GM23338 (cell line): ENCODE measurements at regions not wholly inside any gene's neighbourhood (a gene's known extent, or its start where the extent isn't known, plus 50 kb on each side); places are given as distances from the start of the nearest gene placed in this dataset.

Experiments used
- ATAC-seq: fragments of 200-7000 bp; cut with Tn5 transposase; 3 replicates; pipeline ENCODE4 v1.9.1; 2020
- DNase-seq: peaks from one replicate; pipeline ENCODE4 v3.0.0-alpha.2; 2015; ENCODE audit warnings: low spot score
- H2AFZ ChIP-seq: fragments of 200-600 bp; sonication (generic); 2 replicates; pipeline ENCODE4 v1.8.0; 2016; ENCODE audit warnings: antibody characterized with exemption, mild to moderate bottlenecking, moderate library complexity
- H3F3A ChIP-seq: fragments of 200-600 bp; sonication (generic); replicated peaks from 2 replicates; pipeline ENCODE4 v1.8.0; 2017; ENCODE audit warnings: antibody characterized with exemption, mixed run types, low read depth
- H3K27ac ChIP-seq: fragments of 200-600 bp; sonication (generic); 2 replicates; pipeline ENCODE4 v1.6.1; 2016; ENCODE audit warnings: low read depth
- H3K27me3 ChIP-seq: fragments of 200-600 bp; sonication (generic); 2 replicates; pipeline ENCODE4 v1.8.0; 2016; ENCODE audit warnings: mild to moderate bottlenecking, mixed run types, moderate library complexity; ENCODE audit not compliant: insufficient read depth
- H3K36me3 ChIP-seq: fragments of 200-600 bp; sonication (generic); 2 replicates; pipeline ENCODE4 v1.8.0; 2016; ENCODE audit warnings: mild to moderate bottlenecking; ENCODE audit not compliant: insufficient read depth
- H3K4me1 ChIP-seq: fragments of 200-600 bp; sonication (generic); 2 replicates; pipeline ENCODE4 v1.8.0; 2016; ENCODE audit warnings: mild to moderate bottlenecking, moderate library complexity; ENCODE audit not compliant: insufficient read depth
- H3K4me2 ChIP-seq: fragments of 200-600 bp; sonication (generic); 2 replicates; pipeline ENCODE4 v1.7.1; 2017; ENCODE audit warnings: mixed run types
- H3K4me3 ChIP-seq: fragments of 200-600 bp; sonication (generic); 2 replicates; pipeline ENCODE4 v1.6.1; 2016; ENCODE audit warnings: mixed run types
- H3K79me2 ChIP-seq: fragments of 200-600 bp; sonication (generic); replicated peaks from 2 replicates; pipeline ENCODE4 v1.8.0; 2017; ENCODE audit warnings: mild to moderate bottlenecking; ENCODE audit not compliant: insufficient read depth
- H3K9me2 ChIP-seq: fragments of 200-600 bp; sonication (generic); 2 replicates; pipeline ENCODE4 v1.8.0; 2017; ENCODE audit not compliant: insufficient read depth
- H4K20me1 ChIP-seq: fragments of 200-600 bp; sonication (generic); replicated peaks from 2 replicates; pipeline ENCODE4 v1.8.0; 2017; ENCODE audit warnings: mild to moderate bottlenecking; ENCODE audit not compliant: insufficient read depth
- H3K27ac Mint-ChIP-seq: 2 replicates; pipeline ENCODE4 v1.8.0; 2020; ENCODE audit warnings: inconsistent platforms, mild to moderate bottlenecking, moderate library complexity, mixed read lengths
- H3K27me3 Mint-ChIP-seq: 3 replicates; pipeline ENCODE4 v1.8.0; 2022; ENCODE audit warnings: low read depth, mild to moderate bottlenecking, moderate library complexity, mixed read lengths, inconsistent platforms; ENCODE audit not compliant: insufficient read depth, poor library complexity
- H3K36me3 Mint-ChIP-seq: 3 replicates; pipeline ENCODE4 v1.8.0; 2021; ENCODE audit warnings: low read depth, mild to moderate bottlenecking, inconsistent platforms, moderate library complexity, mixed read lengths
- H3K4me1 Mint-ChIP-seq: 3 replicates; pipeline ENCODE4 v1.8.0; 2020; ENCODE audit warnings: mild to moderate bottlenecking, inconsistent platforms, mixed read lengths
- H3K4me3 Mint-ChIP-seq: 3 replicates; pipeline ENCODE4 v1.8.0; 2021; ENCODE audit warnings: moderate library complexity, mild to moderate bottlenecking, inconsistent platforms, mixed read lengths
- H3K9me3 Mint-ChIP-seq: 3 replicates; pipeline ENCODE4 v1.8.0; 2020; ENCODE audit warnings: moderate library complexity, mild to moderate bottlenecking, inconsistent platforms, mixed read lengths
- ZNF331 ChIP-seq: fragments of 250-450 bp; sonication (Bioruptor Pico); IDR thresholded peaks from 2 replicates; pipeline ENCODE4 v1.5.0; 2020; ENCODE audit warnings: low read depth, mild to moderate bottlenecking, moderate library complexity
- TF ChIP-seq, protein P1 (sequence below): IDR thresholded peaks from one replicate; pipeline ENCODE4 v1.6.1; 2018; ENCODE audit warnings: antibody characterized with exemption; ENCODE audit not compliant: unreplicated experiment
- TF ChIP-seq, protein P2 (sequence below), 2 experiments: fragments of 200-600 bp in 1 of 2; sonication (generic) in 1 of 2; conservative IDR thresholded peaks; 2 replicates each; pipeline versions ENCODE4 v1.5.1 to v1.6.1; 2016 to 2017; ENCODE audit warnings: antibody characterized with exemption in 2 of 2, low read depth in 2 of 2, mild to moderate bottlenecking in 2 of 2, moderate library complexity in 1 of 2
- TF ChIP-seq, protein P3 (sequence below): fragments of 250-450 bp; sonication (Bioruptor Pico); IDR thresholded peaks from 2 replicates; pipeline ENCODE4 v1.5.0; 2020; ENCODE audit warnings: mild to moderate bottlenecking, moderate library complexity

DNA sequence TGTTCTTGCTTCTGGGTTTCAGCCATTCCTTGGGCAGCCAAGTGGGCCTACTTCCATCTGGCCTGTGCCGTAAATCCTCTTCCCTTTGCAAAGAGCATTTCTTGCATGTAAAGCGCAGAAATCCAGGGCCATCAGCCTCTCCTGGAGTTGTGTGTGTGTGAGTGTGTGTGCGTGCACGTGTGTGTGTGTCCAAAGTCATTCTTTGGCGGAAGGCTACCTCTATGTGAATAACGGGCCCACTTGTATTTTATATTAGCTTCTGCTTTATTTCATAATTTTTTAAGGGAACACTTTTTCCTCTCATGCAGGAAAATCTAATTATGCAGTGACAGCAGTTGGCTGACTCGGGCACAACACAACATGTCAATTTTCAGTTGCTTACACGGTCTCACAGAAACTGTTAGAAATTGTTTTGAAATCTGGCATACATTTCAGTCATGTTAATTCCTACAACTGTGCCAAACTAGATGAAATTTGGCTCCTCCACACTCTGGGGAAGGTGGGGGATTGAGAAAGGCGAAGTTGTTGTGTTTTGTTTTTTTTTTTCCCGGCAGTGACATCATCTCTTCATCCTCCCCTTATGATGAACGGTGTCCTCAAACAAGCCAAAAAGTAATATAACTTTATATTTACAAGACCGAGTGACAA, 223.7 kb upstream of the TSHZ2 start (continued):
- TF ChIP-seq, protein P1, sequence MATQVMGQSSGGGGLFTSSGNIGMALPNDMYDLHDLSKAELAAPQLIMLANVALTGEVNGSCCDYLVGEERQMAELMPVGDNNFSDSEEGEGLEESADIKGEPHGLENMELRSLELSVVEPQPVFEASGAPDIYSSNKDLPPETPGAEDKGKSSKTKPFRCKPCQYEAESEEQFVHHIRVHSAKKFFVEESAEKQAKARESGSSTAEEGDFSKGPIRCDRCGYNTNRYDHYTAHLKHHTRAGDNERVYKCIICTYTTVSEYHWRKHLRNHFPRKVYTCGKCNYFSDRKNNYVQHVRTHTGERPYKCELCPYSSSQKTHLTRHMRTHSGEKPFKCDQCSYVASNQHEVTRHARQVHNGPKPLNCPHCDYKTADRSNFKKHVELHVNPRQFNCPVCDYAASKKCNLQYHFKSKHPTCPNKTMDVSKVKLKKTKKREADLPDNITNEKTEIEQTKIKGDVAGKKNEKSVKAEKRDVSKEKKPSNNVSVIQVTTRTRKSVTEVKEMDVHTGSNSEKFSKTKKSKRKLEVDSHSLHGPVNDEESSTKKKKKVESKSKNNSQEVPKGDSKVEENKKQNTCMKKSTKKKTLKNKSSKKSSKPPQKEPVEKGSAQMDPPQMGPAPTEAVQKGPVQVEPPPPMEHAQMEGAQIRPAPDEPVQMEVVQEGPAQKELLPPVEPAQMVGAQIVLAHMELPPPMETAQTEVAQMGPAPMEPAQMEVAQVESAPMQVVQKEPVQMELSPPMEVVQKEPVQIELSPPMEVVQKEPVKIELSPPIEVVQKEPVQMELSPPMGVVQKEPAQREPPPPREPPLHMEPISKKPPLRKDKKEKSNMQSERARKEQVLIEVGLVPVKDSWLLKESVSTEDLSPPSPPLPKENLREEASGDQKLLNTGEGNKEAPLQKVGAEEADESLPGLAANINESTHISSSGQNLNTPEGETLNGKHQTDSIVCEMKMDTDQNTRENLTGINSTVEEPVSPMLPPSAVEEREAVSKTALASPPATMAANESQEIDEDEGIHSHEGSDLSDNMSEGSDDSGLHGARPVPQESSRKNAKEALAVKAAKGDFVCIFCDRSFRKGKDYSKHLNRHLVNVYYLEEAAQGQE, result no peak
- no peak for TF ChIP-seq ZNF331 (CRISPR knock-in tag)

DNA sequence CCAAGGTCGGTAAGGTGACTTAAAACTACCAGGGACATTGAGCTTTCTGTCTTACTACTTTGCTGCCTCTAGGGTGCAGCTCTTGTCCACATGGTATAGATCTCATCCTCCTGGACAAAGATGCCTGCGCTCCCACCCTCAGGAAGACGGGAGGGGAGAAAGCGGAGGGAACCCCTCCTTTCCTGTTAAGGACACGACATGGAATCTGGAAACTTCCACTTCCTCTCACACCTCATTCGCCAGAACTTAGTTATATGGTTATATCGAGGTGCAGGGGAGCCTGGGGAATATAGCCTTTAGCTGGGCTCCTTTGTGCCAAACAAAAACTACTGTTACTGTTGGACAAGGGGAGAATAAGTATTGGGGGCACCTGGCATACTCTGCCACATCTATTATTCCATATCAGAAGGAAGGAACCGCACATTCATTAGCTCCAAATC, 224.3 kb upstream of the TSHZ2 start:
- no peak overlapping the region for H3K4me2 ChIP-seq
- H3K27ac Mint-ChIP-seq, result no peak overlapping the region
- peaks cover 2% of the 10 kb centered on the region for H3K27me3 Mint-ChIP-seq
- no peak overlapping the region for H3K27ac ChIP-seq
- H3K4me1 ChIP-seq, result 0 out of 2 replicates have a peak, but pooled peaks cover 6% of the 10 kb centered on the region
- H3K4me3 ChIP-seq, result no peak overlapping the region
- H3K9me2 ChIP-seq, result no peaks in the 10 kb centered on the region
- DNase-seq (peak; percentile 75), ATAC-seq (peak; percentile 89)
- no peaks in the 10 kb centered on the region for H3K36me3 Mint-ChIP-seq
- H4K20me1 ChIP-seq, result no peaks in the 10 kb centered on the region
- no peaks in the 10 kb centered on the region for H3K79me2 ChIP-seq
- TF ChIP-seq, protein P2, sequence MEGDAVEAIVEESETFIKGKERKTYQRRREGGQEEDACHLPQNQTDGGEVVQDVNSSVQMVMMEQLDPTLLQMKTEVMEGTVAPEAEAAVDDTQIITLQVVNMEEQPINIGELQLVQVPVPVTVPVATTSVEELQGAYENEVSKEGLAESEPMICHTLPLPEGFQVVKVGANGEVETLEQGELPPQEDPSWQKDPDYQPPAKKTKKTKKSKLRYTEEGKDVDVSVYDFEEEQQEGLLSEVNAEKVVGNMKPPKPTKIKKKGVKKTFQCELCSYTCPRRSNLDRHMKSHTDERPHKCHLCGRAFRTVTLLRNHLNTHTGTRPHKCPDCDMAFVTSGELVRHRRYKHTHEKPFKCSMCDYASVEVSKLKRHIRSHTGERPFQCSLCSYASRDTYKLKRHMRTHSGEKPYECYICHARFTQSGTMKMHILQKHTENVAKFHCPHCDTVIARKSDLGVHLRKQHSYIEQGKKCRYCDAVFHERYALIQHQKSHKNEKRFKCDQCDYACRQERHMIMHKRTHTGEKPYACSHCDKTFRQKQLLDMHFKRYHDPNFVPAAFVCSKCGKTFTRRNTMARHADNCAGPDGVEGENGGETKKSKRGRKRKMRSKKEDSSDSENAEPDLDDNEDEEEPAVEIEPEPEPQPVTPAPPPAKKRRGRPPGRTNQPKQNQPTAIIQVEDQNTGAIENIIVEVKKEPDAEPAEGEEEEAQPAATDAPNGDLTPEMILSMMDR (conservative IDR thresholded peaks at IDR 0.05; ENCODE audit: low read depth in 2 of 2), result peak; percentile 49 to 67
- TF ChIP-seq, protein P3, sequence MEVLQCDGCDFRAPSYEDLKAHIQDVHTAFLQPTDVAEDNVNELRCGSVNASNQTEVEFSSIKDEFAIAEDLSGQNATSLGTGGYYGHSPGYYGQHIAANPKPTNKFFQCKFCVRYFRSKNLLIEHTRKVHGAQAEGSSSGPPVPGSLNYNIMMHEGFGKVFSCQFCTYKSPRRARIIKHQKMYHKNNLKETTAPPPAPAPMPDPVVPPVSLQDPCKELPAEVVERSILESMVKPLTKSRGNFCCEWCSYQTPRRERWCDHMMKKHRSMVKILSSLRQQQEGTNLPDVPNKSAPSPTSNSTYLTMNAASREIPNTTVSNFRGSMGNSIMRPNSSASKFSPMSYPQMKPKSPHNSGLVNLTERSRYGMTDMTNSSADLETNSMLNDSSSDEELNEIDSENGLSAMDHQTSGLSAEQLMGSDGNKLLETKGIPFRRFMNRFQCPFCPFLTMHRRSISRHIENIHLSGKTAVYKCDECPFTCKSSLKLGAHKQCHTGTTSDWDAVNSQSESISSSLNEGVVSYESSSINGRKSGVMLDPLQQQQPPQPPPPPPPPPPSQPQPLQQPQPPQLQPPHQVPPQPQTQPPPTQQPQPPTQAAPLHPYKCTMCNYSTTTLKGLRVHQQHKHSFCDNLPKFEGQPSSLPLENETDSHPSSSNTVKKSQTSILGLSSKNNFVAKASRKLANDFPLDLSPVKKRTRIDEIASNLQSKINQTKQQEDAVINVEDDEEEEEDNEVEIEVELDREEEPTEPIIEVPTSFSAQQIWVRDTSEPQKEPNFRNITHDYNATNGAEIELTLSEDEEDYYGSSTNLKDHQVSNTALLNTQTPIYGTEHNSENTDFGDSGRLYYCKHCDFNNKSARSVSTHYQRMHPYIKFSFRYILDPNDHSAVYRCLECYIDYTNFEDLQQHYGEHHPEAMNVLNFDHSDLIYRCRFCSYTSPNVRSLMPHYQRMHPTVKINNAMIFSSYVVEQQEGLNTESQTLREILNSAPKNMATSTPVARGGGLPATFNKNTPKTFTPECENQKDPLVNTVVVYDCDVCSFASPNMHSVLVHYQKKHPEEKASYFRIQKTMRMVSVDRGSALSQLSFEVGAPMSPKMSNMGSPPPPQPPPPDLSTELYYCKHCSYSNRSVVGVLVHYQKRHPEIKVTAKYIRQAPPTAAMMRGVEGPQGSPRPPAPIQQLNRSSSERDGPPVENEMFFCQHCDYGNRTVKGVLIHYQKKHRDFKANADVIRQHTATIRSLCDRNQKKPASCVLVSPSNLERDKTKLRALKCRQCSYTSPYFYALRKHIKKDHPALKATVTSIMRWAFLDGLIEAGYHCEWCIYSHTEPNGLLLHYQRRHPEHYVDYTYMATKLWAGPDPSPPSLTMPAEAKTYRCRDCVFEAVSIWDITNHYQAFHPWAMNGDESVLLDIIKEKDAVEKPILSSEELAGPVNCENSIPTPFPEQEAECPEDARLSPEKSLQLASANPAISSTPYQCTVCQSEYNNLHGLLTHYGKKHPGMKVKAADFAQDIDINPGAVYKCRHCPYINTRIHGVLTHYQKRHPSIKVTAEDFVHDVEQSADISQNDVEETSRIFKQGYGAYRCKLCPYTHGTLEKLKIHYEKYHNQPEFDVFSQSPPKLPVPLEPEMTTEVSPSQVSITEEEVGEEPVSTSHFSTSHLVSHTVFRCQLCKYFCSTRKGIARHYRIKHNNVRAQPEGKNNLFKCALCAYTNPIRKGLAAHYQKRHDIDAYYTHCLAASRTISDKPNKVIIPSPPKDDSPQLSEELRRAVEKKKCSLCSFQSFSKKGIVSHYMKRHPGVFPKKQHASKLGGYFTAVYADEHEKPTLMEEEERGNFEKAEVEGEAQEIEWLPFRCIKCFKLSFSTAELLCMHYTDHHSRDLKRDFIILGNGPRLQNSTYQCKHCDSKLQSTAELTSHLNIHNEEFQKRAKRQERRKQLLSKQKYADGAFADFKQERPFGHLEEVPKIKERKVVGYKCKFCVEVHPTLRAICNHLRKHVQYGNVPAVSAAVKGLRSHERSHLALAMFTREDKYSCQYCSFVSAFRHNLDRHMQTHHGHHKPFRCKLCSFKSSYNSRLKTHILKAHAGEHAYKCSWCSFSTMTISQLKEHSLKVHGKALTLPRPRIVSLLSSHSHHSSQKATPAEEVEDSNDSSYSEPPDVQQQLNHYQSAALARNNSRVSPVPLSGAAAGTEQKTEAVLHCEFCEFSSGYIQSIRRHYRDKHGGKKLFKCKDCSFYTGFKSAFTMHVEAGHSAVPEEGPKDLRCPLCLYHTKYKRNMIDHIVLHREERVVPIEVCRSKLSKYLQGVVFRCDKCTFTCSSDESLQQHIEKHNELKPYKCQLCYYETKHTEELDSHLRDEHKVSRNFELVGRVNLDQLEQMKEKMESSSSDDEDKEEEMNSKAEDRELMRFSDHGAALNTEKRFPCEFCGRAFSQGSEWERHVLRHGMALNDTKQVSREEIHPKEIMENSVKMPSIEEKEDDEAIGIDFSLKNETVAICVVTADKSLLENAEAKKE (CRISPR knock-in tag), result no peak
- peak overlapping the region; percentile 28; the same call in 1 of the 2 replicates for H2AFZ ChIP-seq
- no peak overlapping the region for H3K4me3 Mint-ChIP-seq
- peaks cover 11% of the 10 kb centered on the region for H3K4me1 Mint-ChIP-seq
- H3K27me3 ChIP-seq, result no peaks in the 10 kb centered on the region
- no peaks in the 10 kb centered on the region for H3K9me3 Mint-ChIP-seq
- H3F3A ChIP-seq, result no peaks in the 10 kb centered on the region
- no peaks in the 10 kb centered on the region for H3K36me3 ChIP-seq
